LoVo (cell line): ENCODE measurements at regions not wholly inside any gene's neighbourhood (a gene's known extent, or its start where the extent isn't known, plus 50 kb on each side); places are given as distances from the start of the nearest gene placed in this dataset.
"Not testable (repeated sequence)": the region's sequence is repeated elsewhere in the genome, so short reads cannot be mapped to it uniquely, and the experiment has no call there.

ENCODE experiments used
- DNase-seq: peaks from one replicate; pipeline ENCODE4 v3.0.0-alpha.2; 2016; ENCODE audit warnings: low spot score

DNA sequence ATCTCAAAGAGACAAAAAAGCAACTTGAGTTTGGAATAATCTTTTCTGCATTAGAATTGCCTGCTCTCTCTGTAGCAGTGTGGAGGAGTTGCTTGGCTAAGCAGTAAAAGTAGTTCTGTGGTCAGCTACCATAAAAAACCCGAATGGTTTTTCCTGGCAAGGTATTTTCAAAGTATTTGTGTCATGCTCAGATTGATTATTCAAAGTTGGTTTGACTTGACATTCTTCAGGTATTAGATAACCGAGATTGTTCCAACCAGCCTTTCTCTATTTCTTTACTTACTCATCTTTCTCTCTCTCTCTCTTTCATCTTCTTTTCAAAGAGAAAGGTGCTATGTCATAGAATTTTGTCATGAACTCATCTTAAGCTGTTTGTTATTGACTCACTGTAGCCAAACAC lies 404.9 kb downstream of the CPS1 start:
- DNase-seq, result no peak

DNA sequence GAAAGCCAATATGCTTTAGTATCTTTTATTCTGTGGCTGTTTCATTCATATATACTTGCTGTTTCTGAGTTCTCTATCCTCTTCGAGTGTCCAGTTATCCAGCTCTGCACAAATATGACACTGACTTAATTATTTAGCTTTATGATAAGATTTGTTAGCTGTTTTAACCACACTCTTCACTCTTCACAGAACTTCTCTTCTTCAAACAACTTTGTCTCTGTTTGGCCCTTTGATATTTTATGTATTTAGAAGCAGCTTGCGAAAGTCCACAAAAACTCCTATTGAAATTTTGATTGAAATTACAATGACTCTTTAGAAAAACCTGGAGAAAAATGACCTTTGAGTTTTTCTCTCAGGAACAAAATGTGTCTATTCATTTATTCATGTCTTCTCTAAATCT lies 407.0 kb downstream of the CPS1 start:
- DNase-seq, result no peak

DNA sequence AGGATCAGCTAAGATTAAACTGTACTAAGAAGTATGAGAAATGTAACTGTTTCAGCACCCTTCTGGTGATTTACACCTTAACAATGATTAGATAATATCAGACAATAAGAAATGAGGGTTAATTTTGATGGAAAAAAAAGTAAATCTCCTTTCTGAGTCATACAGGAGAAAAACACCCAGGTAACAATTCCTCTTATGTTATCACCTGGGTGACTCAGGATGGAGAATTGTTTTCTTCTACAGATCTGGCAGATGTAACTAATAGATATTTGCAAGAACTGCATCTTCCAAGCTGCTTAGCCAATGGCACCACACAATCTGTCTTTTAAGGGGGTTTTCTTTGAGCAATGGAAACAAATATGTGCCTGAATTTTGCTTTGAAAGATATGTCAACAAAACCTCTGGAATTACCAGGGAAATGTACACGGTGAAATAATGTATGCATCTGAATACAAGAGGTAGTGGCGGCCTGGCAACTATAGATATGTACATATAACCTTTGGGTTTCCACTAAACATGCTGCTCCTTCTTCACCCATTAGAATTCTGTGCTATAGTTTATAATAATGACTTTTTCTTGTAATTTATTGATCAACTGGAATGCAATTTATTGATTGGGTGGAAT lies 407.9 kb downstream of the CPS1 start:
- no peak for DNase-seq

DNA sequence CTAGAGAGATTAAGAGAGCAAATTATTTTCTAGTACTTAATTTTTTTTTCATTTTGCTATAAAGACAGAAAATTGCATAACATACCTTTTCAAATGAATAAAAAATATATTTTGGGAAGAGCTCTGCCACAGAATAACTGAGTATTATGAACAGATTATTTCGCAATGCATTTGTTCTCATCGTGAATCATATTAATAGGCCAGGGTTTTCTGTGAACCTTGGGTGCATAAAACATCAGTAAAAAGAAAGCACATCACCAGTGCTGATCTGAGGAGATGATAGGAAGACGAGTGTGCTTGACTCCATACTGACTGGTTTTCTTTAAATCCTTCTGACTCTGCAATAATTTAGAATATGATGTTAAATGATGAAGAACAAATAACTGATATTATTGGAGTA lies 409.1 kb downstream of the CPS1 start:
- no peak for DNase-seq

DNA sequence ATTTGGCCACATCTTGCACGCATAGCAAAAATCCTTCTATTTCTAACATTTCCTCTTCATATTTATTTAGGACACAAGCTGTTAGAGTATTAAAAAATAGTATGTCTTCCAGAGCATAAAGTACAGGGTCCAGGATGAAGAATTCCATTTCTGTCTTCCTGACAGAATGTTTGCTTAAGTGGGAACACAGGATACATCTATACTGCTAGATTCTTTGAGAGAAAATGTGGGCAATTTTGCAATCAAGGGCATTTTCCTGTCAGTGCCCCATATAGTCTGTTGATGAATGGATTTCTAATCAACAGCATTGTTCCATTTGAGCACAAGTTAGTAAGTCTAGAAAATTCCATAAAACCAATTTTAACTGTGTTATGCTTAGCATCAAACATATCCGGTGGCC lies 409.9 kb downstream of the CPS1 start:
- DNase-seq, result no peak

DNA sequence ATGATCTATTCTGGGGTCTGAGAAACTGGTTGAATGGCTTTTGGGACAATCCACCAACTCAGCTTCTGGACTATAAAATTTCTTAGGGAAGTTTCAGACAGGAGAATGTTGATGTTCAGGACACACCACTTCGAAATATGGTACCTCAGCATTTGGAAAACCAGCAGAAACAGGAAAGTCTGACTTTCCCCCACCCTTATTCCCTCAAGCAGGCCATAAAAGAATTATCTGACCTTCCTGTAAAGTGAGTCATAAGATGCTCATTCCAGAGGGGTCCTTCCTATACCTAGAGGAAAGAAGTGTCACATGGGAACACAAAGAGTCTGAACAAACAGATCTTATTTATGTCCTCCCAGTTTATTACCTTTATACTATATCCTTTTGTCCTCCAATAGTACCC lies 415.0 kb downstream of the CPS1 start:
- DNase-seq, result no peak

DNA sequence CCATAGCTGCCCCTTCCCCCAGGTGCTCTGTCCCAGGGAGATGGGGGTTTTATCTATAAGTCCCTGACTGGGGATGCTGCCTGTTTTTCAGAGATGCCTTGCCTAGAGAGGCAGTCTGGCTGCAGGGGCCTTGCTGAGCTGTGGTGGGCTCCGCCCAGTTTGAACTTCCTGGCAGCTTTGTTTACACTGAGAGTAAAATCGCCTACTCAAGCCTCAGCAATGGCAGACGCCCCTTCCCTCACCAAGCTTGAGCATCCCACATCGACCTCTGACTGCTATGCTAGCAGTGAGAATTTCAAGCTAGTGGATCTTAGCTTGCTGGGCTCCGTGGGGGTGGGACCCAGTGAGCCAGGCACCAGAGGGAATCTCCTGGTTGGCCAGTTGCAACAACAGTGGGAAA lies 430.4 kb downstream of the CPS1 start:
- DNase-seq, result not testable (repeated sequence)

DNA sequence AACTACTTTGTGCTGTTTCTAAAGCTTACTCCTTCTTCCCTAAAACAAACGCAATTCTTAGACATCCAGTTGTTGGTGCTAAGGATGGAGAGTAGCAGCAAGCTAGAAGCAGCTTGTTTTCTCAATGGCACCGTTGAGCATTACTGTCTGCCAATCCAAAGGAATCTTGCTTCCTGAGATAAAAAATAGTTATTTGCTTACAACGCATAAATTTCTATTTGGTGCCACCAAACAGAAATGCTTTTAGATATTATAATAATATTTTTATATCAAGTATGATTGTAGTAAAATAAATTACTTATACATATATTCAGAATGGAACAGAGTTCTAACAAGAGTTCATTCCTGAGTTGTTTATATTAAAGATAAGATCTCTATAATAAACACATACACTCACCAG lies 434.7 kb downstream of the CPS1 start:
- DNase-seq, result no peak

DNA sequence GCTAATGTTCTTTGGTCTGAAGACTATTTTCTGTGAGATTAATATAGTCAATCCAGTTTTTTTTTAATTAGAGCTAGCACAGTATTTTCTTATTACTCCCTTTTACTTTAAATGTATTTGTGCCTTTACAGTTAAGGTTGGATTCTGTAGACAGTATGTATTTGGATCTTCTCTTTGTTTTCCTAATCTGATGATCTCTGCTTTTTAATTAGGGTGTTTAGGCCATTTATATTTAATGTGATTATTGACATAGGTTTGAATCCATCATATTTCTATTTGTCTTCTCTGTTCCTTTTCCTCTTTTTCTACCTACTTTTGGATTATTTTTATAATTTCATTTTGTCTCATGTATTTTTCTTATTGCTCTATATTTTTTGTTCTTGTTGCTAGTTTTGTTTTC lies 437.7 kb downstream of the CPS1 start:
- DNase-seq, result no peak

DNA sequence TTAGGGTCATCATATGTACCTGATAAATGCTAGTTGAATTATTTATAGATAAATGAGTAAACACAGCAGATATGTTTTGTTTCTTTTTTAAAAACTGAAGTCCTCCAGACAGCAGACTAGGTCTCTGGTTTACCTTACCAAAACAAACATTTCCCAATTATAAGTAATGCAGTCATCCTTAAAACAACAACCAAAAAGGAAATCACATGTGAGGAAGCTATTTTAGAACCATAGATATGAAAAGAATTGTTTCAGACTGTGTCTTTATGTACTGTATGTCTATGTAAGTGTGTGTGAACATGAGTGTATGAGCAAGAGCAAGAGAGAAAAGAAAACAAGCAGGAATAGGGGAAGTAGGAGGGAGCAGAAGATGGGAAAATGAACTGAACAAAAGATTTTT lies 441.0 kb downstream of the CPS1 start:
- DNase-seq, result no peak

DNA sequence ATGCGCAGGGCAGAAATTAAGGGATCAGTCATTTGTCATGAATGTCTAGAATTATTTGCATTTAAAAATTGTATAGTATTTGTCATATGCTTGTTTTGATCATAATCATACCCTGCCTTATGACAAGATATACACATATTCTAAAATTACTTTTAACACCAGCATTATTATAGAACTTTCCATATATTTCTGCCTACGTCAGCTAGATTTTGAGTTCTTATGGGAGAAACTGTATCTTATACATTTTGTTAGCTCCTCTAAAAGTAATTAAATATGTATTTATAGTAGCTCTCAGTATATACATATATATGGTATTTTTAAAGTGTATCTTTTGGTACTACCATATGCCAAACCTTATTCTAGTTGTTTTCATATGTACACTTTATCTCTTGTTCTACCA lies 441.9 kb downstream of the CPS1 start:
- no peak for DNase-seq

DNA sequence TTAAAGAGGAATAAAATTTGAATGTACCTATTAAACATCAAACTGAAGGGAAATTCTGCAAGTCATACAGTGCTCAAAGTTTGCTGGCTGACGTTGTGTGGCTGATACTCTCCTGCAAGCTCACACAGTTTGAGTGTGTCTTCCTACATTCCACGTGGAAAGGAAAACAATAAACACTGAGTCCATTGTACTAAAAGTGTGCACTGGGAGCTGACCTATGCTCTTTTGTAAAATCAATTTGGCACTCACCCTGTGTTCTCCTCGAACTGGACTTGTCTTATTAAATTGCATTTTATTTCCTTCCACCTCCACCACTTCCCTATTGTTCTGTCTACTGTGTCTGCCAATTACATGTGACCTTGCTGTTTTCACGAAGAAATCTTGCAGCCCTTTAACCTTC lies 458.0 kb downstream of the CPS1 start:
- no peak for DNase-seq

DNA sequence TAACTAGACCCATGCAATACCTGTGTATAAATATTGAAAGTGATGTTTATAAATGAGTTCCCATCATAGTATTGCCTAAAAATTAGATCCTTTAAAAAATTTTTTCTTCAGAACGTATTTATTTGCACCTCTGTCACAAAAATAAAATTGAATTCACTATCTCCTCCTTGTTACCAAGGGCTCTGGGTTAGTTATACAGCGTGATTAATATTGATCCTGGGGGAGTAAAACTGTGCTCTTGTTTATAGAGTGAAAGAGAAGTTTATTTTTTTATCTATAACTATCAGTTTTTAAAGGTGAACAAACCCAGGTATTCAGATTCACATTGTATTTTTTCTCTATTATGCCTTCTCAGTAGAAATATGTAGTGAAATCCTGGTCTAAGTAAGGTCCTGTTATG lies 458.5 kb downstream of the CPS1 start:
- DNase-seq, result no peak

DNA sequence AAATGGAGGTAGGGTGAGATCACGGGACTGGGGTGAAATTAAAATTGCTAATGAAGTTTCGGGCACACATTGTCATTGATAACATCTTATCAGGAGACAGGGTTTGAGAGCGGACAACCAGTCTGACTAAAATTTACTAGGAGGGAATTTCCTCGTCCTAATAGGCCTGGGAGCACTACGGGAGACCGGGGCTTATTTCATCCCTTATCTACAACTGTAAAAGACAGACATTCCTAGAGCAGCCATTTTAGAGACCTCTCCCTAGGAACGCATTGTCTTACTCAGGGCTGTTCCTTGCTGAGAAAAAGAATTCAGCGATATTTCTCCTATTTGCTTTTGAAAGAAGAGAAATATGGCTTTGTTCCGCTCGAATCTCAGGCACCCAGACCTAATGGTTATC lies 468.7 kb downstream of the CPS1 start:
- not testable (repeated sequence) for DNase-seq

DNA sequence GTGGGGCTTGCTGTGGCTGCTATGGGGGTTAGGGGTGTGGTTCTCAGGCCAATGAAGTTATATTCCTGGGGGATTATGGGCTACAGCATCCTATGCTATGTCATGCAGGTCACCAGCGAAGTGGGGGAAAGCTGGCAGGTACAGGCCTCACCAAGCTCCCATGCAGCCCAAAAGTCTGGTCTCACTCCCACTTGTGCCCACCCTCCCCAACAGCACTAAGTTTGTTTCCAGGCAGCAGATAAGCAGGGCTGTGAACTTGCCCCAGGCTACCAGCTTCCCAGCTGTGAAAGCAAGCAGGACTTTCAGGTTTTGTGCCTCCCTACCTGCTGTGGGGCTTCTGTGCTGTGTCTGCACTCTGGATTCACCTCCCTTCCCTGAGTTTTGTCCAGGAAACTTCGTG lies 469.7 kb downstream of the CPS1 start:
- DNase-seq, result no peak

DNA sequence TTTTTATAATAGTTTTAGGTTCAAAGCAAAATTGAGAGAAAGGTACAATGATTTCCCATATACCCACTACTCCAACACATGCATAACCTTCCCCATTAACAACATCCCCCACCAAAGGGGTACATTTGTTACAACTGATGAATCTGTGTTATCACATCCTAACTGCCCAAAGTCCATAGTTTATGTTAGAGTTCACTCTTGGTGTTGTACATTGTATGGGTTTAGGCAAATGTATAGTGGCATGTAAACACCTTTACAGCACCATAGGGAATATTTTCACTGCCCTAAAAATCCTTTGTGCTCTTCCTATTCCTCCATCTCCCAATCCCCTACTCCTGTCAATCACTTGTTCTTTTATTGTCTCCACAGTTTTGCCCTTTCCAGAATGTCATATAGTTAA lies 471.6 kb downstream of the CPS1 start:
- no peak for DNase-seq

DNA sequence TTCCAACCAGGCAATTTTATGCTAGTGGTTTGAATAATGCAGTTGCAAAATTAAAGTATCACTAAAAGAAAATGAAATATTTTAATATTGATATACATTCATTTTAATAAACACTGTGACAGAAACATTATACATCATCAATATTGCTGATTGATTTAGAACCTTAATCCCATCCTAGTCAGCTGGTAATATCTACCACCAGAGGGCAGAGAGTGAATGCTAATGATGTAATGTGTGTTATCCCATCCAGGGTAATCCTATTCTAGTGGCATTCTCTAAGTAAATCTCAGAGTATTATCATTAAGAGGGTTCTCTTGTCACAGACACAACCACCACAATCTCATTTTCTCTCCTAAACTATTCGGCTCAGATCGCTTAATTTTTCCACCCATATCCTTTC lies 477.4 kb downstream of the CPS1 start:
- DNase-seq, result no peak

DNA sequence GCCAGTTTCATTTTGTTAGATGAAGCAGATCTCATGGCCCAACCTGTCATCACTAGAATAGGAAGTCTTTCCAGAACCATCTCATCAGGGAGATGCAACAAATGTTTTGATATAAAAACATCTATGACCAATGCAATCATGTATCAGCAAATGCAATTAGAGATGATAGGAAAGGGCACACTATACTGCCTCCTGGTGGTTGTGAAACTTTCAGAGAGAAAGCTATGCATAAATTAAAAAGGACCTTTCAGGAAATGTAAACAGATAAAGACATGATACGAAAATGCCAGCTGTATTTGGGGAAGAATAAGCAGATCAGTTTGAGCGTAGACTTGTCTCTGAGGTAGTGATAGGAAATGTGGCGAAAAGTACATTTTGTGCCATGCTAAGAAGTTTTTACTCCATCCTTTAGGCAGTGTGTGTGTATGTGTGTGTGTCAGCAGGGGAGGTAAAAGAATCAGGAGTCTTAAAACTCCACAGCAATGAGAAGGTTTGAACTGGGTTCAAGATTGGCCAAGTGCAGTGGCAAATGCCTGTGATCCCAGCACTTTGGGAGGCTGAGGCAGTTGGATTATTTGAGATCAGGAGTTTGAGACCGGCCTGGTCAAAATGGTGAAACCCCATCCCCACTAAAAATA lies 479.3 kb downstream of the CPS1 start:
- no peak for DNase-seq

DNA sequence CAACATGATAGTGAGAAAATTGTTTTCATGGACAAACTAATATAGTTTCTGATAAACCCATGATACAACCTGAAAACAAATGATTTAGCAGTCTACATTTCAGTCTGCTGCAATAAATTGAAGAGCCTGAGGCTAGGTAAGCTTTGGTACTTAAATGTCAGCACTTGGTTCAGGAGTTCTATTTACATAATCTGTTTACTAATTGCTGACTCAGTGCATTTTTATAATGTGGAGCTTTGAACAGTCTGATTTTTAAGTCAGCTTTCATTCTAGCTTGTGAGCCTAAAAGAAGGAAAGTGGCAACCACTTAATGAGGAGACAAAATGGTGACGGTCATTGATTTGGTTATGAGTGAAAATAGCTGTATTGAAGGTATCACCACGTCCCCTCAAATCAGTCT lies 488.6 kb downstream of the CPS1 start:
- DNase-seq, result no peak

DNA sequence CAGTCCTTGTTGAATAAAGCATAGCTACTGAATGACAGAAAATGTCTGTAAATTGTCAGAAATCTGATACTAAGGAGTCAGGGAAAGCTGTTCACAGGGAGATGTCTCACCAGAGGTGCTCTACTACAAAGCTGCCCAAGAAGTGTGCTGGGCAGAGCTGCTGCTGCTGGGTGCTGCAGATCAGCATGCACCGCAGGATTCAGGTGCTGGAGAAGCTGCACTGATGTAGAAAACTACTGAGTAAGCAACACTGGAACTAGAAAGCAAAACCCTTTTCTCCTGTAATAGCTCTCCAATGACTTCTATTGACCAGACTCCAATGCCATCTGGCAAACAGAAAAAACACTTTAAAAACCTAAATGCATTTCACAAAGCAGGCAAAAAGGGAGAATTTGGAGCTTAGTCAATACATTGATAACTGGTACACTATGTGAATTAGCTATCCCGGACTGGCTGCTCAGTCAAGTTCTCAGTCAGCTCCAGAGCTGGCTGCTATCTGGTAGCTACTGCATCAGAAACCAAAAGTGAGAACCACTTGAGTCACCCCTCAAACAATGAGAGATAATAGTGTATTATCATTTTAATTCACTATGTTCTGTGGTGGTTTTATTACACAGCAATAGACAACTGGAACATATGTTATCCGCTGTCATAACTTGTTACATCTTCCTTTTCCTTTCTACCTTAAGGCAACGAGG lies 493.1 kb downstream of the CPS1 start:
- no peak for DNase-seq

DNA sequence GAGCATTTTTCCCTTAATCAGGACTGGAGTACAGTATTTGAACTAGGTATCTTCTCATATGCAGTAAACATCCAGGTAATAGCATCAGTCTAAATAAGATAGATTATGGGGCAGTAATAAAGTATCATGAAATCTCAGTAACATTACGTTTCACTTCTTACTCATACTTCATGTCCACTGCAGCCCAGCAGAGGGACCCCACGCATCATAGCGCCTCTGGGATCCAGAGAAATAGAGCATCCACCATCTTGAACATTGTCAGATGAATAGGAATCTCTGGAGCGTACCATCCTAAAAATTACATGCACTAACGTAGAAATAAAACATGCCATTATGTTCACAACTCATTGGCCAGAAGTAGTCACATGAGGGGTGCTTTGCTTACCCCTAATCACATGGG lies 499.0 kb downstream of the CPS1 start:
- DNase-seq, result peak; percentile 13

DNA sequence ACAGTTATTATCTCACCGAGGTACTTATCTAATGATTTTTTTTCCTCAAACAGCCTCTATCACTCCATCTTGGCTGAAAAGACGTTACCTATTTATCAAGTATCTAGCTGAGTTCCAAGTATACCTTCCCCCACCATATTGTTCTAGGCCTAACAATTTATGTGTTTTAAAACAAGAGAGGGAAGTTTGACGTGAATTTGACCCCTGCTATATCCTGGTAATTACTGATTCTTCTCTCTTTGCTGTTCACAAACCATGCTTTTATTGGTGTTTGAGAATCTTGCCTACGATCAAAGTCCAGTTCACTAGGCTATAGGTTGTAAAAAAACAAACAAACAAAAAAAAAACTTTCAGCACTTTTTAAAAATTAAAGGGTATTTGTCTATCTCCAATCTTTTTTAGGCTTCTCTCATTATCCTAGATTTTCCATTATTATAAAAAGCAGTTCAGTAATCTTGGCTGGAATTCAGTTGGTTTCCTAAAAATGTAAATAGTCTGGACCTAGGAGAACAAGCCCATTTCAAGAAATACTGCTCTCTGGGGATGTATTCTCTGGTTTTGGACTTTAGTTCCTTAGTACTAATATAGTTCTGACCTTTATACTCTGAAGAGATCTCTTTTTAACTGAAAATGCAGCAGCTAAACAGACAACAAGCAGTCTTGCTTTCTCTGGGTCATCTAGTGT lies 505.4 kb downstream of the CPS1 start:
- no peak for DNase-seq

DNA sequence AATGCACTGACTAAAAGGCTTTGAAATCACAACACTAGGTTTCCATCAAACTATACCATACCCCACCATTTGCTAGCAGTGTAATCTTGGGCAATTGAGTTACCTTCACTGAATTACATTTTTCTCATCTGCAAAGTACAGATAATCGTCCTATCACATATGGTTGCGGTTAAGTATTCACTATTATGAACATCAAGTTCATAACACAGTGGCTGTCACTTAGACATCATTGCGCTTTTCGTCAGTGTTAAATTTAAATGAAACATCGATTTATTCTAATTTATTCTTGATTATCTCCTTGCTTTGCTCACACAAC lies 505.9 kb downstream of the CPS1 start:
- no peak for DNase-seq
